HCT116 (cell line): ENCODE measurements at regions not wholly inside any gene's neighbourhood (a gene's known extent, or its start where the extent isn't known, plus 50 kb on each side); places are given as distances from the start of the nearest gene placed in this dataset.

Experiments used
- ELF1 ChIP-seq: IDR thresholded peaks from 2 replicates; pipeline ENCODE4 v1.6.1; 2012; ENCODE audit warnings: low read depth, borderline replicate concordance
- EZH2 ChIP-seq: fragments of 200-600 bp; sonication (generic); IDR thresholded peaks from 2 replicates; pipeline ENCODE4 v1.6.1; 2017; ENCODE audit warnings: antibody characterized with exemption, mixed run types
- JUND ChIP-seq: IDR thresholded peaks from 2 replicates; pipeline ENCODE4 v1.6.1; 2012
- POLR2A ChIP-seq: IDR thresholded peaks from 2 replicates; pipeline ENCODE4 v1.7.0; 2011; ENCODE audit warnings: borderline replicate concordance; ENCODE audit not compliant: insufficient read depth, insufficient read length; ENCODE audit errors: extremely low read depth
- POLR2AphosphoS5 ChIP-seq: IDR thresholded peaks from 2 replicates; pipeline ENCODE4 v1.6.1; 2011; ENCODE audit warnings: mild to moderate bottlenecking, low read depth, low read length, moderate library complexity
- RAD21 ChIP-seq: IDR thresholded peaks from 2 replicates; pipeline ENCODE4 v1.6.1; 2012; ENCODE audit warnings: low read depth, mild to moderate bottlenecking
- ZBTB33 ChIP-seq: IDR thresholded peaks from 2 replicates; pipeline ENCODE4 v1.6.1; 2011; ENCODE audit warnings: mild to moderate bottlenecking, low read length, moderate library complexity; ENCODE audit not compliant: insufficient replicate concordance; ENCODE audit errors: extremely low read depth
- ZFX ChIP-seq: fragments of 450-650 bp; IDR thresholded peaks from 2 replicates; pipeline ENCODE4 v1.6.1; 2017
- ZNF274 ChIP-seq: fragments of 200-500 bp; sonication (Bioruptor generic); IDR thresholded peaks from 2 replicates; pipeline ENCODE4 v1.6.1; 2014; ENCODE audit warnings: mild to moderate bottlenecking, low read depth, low read length, inconsistent platforms
- TF ChIP-seq, protein P1 (sequence below), 3 experiments: fragments of 200-600 bp in 1 of 3; sonication (generic) in 1 of 3; IDR thresholded peaks in 2 of 3; conservative IDR thresholded peaks in 1 of 3; 2 replicates each; pipeline ENCODE4 v1.5.1; 2012 to 2017; ENCODE audit warnings: low read depth in 2 of 3, low read length in 2 of 3, antibody characterized with exemption in 1 of 3, borderline replicate concordance in 1 of 3, control low read depth in 1 of 3, mild to moderate bottlenecking in 1 of 3, mixed read lengths in 1 of 3, mixed run types in 1 of 3, moderate library complexity in 1 of 3; ENCODE audit not compliant: insufficient read depth in 1 of 3
- TF ChIP-seq, protein P2 (sequence below): IDR thresholded peaks from 2 replicates; pipeline ENCODE4 v1.6.1; 2012
- TF ChIP-seq, protein P3 (sequence below): IDR thresholded peaks from 2 replicates; pipeline ENCODE4 v1.6.1; 2012; ENCODE audit warnings: low read depth

GRCh38 chr5:164608507-164608906 is 1103.1 kb downstream of the MAT2B start:
- TF ChIP-seq ZBTB33 (no peak), POLR2A (no peak), EZH2 (no peak), JUND (no peak), ELF1 (no peak), POLR2AphosphoS5 (no peak), RAD21 (no peak), ZNF274 (no peak), ZFX (no peak)
- TF ChIP-seq, protein P1, sequence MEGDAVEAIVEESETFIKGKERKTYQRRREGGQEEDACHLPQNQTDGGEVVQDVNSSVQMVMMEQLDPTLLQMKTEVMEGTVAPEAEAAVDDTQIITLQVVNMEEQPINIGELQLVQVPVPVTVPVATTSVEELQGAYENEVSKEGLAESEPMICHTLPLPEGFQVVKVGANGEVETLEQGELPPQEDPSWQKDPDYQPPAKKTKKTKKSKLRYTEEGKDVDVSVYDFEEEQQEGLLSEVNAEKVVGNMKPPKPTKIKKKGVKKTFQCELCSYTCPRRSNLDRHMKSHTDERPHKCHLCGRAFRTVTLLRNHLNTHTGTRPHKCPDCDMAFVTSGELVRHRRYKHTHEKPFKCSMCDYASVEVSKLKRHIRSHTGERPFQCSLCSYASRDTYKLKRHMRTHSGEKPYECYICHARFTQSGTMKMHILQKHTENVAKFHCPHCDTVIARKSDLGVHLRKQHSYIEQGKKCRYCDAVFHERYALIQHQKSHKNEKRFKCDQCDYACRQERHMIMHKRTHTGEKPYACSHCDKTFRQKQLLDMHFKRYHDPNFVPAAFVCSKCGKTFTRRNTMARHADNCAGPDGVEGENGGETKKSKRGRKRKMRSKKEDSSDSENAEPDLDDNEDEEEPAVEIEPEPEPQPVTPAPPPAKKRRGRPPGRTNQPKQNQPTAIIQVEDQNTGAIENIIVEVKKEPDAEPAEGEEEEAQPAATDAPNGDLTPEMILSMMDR (IDR thresholded peaks at IDR 0.05 in 2 of 3, conservative IDR thresholded peaks at IDR 0.05 in 1 of 3; ENCODE audit: borderline replicate concordance in 1 of 3, insufficient read depth in 1 of 3, low read depth in 2 of 3, low read length in 2 of 3) = no peak
- TF ChIP-seq, protein P2, sequence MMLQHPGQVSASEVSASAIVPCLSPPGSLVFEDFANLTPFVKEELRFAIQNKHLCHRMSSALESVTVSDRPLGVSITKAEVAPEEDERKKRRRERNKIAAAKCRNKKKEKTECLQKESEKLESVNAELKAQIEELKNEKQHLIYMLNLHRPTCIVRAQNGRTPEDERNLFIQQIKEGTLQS = no peak
- TF ChIP-seq, protein P3, sequence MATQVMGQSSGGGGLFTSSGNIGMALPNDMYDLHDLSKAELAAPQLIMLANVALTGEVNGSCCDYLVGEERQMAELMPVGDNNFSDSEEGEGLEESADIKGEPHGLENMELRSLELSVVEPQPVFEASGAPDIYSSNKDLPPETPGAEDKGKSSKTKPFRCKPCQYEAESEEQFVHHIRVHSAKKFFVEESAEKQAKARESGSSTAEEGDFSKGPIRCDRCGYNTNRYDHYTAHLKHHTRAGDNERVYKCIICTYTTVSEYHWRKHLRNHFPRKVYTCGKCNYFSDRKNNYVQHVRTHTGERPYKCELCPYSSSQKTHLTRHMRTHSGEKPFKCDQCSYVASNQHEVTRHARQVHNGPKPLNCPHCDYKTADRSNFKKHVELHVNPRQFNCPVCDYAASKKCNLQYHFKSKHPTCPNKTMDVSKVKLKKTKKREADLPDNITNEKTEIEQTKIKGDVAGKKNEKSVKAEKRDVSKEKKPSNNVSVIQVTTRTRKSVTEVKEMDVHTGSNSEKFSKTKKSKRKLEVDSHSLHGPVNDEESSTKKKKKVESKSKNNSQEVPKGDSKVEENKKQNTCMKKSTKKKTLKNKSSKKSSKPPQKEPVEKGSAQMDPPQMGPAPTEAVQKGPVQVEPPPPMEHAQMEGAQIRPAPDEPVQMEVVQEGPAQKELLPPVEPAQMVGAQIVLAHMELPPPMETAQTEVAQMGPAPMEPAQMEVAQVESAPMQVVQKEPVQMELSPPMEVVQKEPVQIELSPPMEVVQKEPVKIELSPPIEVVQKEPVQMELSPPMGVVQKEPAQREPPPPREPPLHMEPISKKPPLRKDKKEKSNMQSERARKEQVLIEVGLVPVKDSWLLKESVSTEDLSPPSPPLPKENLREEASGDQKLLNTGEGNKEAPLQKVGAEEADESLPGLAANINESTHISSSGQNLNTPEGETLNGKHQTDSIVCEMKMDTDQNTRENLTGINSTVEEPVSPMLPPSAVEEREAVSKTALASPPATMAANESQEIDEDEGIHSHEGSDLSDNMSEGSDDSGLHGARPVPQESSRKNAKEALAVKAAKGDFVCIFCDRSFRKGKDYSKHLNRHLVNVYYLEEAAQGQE = no peak
